A204.1 (cell line): ENCODE measurements at regions not wholly inside any gene's neighbourhood (a gene's known extent, or its start where the extent isn't known, plus 50 kb on each side); places are given as distances from the start of the nearest gene placed in this dataset.
"Not testable (repeated sequence)": the region's sequence is repeated elsewhere in the genome, so short reads cannot be mapped to it uniquely, and the experiment has no call there.

Experiments
- FAIRE-seq: peaks from 2 replicates; lab custom pipeline; 2012; peaks lifted over from hg19 to GRCh38; lab: Jason Lieb, UNC

GRCh38 chr5:148744380-148744779 is 82.0 kb upstream of the ADRB2 start:
- not testable (repeated sequence) for FAIRE-seq

DNA sequence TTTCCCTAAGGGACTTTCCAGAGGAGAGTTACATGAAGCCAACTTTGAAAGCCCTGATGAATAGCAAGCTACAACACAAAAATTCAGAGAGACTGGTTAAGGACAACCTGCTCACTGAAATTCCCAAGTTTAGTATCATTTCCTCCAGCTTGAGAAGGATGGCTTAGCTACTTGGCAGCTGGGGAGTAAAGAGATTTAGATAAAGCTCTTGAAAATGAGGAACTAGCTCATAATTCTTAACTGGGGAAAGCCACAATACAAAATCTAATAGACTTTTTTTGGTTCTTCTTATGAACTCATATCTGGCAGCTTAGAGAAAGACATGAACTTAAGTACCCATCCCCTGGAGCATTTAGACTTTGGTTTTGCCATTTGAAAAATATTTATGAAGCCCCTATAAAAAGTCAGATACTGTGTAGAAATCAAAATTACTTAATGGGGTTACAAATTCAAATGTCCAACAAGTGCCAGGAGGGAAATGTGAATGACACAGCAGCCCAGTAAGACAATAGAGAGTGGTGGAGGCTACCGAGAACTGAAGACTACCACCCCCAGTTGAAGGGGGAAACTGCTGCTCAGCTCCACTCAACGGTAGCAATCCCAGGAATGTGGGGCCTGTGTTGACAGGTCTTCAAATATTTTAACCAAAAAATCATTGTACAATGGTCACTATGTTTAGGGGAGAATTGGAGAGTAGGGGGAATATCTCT is 79.4 kb upstream of the ADRB2 start:
- no peak for FAIRE-seq

DNA sequence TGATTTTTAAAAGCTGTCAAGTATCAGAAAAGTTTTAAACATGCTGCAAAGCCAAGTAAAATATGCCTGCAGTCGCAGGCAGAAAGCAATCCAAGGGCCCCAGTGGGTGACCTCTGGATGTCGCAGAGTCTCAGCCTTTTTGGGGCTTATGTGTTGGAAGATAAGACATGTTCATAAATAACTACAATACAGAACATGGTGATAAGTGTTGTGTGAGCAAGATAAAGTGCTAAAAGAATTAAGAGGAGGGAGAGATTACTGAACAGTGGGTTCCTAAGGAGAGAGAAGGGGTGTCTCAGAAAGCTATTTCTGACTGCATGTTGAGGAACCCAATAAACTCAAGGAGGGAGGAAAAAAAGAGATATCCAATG is 78.9 kb upstream of the ADRB2 start:
- no peak for FAIRE-seq

DNA sequence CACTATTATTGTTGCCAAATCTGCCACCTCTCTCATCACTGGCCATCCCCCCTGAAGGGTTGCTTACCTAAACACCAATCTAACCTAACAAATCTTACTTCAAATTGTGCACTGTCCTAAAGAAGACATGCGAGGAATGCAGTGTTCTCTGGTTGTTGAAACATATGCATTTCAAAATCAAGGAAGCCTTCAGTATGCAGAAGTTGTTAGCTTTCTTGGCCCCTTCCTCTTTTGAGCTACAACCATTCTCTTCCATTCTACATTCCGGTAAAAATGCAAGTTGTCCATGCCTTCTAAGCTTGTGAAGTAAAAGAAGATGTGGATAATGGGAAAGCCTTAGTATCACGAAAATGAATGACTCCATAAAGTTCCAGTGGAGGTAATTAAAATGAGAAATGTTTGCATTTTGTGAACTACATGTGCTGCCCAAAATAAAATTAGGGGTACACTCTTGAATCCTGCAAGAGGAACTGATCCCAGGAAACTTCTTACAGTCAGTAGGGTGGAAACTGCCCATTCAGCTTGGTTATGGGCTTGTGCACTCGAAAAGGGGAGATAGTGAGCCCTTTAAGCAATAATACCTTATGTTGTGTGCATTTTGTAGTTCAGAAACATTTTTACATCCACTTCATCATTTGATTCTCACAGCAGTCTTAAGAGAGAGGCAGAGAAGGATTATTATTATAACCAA is 77.6 kb upstream of the ADRB2 start:
- no peak for FAIRE-seq

DNA sequence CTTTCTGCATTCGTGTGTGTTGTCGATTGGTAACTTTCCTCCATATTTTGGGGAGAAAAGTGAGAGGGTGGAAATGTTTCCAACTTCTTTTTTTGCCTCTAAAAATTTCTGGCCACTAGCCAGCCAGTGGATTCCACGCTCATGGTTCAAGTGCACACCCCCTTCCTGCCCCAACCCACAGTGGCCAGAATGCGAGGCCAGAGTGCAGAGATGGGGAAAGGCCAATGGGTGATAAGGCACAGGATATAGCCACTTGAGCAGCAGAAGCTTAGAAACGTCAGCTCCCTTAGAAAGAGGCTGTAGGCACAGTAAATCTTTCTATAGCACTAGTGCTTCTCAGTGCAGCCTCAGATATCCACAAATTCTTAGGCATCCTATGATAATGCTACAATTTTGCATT is 75.8 kb upstream of the ADRB2 start:
- no peak for FAIRE-seq

DNA sequence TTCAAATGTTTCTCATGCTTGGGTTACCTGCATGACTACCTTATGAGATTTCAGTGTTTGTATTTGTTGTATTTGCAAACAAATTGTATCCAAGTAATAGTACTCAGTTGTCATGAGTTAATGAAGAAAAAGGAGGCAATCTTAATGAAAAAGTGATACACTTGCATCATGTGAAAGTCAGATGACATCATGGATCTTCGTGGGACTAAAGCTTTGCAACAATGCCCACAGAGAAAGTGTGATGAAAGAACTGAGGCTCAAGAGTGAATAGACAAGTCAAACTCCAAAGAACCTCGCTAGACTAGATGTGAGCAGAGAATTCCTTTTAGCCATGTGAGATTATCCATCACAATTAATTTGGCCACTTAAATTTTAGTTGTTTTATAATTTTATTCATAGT is 75.4 kb upstream of the ADRB2 start:
- FAIRE-seq, result no peak

DNA sequence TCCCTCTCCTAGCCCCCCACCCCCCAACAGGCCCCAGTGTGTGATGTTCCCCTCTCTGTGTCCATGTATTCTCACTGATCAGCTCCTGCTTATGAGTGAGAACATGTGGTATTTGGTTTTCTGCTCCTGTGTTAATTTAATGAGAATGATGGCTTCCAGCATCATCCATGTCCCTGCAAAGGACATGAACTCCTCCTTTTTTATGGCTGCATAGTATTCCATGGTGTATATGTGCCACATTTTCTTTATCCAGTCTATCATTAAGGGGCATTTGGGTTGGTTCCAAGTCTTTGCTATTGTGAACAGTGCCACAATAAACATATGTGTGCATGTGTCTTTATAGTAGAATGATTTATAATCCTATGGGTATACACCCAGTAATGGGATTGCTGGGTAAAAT is 74.0 kb upstream of the ADRB2 start:
- FAIRE-seq, result not testable (repeated sequence)

- FAIRE-seq, result no peak
Observed at GRCh38 chr5:148759101-148759500, 67.3 kb upstream of the ADRB2 start.

DNA sequence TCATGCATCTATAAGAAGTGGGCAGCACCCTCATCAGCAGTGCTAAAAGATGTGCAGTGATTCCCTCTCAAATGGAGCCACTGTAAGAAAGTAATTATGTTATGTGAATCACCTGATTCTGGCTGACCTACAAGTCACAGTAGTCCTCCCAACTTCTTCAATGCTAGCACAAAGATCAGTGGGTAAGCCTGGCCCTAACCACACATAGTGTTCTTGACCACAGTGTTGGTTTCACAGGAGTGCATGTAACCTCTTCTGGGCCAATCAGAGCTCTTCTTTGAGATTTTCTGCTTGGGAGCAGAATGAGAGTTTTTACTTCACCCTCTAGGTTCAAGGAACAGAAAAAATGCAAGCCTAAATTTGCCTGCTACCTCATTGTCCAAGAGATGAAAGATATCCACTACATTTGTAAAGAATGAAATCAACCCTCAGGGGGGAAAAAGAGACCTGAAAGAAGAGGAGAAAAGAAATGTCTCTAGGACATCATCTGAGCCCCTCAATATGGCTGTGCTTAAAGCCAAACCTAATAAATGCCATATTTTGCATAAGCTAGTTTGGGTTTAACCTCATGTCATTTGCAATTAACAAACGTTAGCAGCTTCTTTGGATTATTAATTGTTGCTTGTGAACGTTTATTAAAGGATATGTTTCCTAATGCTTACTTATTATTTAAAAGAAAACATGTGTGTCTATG is 65.3 kb upstream of the ADRB2 start:
- no peak for FAIRE-seq

GRCh38 chr5:148763996-148764395 is 62.4 kb upstream of the ADRB2 start:
- FAIRE-seq, result no peak

DNA sequence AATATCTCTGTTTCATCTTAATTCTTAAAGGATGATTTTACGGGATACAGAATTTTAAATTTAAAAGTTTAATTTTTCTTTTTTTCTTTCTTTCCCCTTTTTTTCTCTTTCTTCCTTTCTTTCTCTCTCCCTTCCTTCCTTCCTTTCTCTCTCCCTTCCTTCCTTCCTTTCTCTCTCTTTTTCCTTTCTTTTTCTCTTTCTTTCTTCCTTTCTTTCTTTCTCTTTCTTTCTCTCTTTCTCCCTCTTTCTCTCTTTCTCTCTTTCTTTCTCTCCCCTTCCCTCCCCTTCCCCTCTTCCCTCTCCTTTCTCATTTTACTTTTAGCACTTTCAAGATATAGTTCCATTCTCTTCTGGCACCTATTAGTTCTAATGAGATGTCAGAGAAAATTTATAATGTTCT is 61.4 kb upstream of the ADRB2 start:
- no peak for FAIRE-seq

- FAIRE-seq, result no peak
Observed at GRCh38 chr5:148768806-148769415, 57.5 kb upstream of the ADRB2 start.

- no peak for FAIRE-seq
Observed at GRCh38 chr5:148769941-148770340, 56.5 kb upstream of the ADRB2 start.

DNA sequence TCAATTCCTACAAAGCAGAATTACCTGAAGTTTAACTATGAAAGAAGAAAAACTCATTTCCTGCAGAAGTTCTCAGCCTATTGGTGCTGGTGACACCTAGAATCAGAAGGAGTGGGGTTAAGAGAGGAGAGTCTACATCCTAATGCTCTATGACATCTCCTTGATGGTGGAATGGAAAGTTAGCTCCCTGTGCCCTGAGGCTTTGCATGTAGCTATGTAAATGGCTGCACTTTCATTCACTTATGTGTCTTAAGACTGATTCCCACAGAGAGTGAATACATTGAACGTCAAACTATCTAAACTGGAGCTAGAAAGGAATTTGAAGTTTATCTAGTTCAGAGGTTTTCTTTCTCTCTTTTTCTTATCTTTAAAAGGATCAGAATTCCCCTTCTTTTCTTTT is 52.1 kb upstream of the ADRB2 start:
- no peak for FAIRE-seq

GRCh38 chr5:148776261-148776660 is 50.1 kb upstream of the ADRB2 start:
- no peak for FAIRE-seq
